Activated CD8-positive, alpha-beta memory T cell treated with anti-CD3 and anti-CD28 coated beads for 24 hours (primary cell): ENCODE measurements at regions not wholly inside any gene's neighbourhood (a gene's known extent, or its start where the extent isn't known, plus 50 kb on each side); places are given as distances from the start of the nearest gene placed in this dataset.

Source experiments
- DNase-seq: peaks from one replicate; pipeline ENCODE4 v3.0.0-alpha.2; 2020

DNA sequence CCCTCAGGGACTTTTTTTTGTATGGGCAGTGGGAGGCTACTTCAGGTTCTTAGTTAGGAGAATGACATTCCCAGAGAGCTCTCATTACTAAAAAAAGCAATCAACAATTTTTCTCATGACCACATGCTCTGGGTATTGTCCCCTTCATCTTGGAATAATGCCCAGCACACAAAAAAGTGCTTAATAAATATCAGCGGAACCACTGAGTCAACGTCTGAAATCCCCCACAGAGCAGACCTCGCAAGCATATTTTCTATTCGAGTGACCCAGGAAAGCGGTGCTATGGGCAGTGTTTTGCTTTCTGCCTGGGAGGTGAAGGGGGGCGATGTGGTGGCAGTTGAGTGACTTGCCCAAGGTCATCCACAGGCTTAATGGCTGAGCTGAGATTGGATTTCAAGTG, 493.4 kb upstream of the ZMIZ1 start:
- DNase-seq, result no peak

DNA sequence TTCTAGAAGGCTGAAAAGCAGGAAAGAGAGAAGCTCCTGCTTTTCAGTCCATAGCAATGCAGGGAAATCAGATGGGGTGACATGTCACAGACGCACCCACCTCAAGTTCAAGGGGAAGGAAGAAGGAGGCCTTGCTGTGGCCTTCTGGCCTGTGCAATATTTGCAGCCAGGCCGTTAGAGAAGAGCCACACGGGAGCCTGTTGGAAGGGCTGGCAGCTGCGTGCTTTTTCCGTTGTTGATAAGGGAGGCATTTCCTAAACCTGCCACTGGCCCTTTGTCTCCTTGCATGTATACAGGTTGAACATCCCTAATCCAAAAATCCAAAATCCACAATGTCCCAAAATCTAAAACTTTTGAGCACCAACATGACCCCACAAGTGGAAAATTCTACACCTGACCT, 492.5 kb upstream of the ZMIZ1 start:
- no peak for DNase-seq

DNA sequence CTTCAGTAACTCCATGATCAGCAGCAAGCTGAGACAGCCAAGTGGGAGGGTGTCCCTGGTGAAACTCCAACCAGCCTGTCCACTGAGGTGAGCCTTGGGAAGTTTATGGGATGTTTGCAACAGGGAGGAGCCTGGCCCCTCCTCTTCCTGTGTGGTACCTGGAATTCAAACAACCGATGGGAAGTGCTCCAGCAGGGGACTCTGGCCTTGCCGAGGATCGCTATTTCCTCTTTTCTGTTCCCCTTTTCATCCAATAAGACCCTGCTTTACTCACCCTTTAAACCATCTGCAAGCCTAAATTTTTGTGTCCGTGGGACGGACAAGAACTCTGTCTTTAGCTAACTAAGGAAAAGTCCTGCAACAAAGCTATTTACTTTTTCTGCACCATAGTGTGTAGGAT, 491.1 kb upstream of the ZMIZ1 start:
- no peak for DNase-seq

DNA sequence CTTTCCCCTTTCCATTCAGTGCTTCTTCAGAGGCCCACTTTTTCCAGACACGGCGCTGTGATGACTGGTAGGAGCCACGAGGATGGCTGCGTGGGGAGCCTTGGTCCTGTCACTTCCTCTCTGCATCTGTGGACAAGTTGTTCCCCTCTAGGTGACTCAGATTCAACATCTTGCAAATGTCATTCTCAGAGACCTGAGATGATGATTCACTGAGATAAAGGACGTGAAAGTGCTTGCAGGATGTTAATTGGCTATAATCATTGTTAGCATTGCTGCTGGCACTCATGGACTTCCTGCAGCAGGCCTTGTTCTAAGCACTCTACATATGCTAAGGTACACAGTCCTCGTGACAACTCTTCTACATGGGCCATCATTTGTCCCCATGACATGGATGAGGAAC, 489.8 kb upstream of the ZMIZ1 start:
- no peak for DNase-seq

DNA sequence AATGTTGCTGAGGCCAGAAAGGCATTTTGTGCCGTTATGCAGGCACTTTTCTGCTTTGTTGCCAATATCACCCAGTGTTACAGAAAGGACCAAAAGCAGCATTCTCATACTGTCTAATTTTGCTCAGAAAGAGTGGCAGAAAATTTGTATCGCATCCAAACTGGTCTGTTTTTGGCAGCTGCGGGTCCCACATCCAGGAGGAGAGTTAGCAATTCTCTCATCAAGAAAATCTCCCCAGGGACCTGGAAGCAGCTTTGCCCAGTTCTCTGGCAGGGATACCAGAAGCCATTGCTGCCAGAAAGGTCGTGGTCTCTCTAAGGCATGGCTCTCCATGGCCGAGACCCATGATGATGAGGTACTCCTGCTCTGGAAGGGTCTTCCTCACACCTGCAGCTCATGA, 489.2 kb upstream of the ZMIZ1 start:
- DNase-seq, result no peak

DNA sequence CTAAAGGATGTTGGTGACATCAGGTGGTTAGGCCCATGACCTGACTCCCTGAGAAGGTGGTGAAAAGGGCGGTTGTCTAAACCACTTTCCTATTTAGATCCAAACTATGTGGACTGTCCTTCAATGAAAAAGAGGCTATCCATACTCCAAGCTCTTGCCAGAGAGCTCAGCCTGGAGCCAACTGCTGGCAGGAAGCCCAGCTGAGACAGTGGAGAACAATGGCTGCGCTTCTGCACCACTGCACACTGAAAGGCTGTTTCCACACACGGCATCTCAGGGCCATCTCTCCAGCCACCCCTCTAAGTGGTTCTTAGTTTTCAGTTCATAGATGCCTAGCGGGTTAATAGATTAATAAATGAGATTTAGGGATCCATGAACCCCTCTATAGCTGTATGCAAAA, 488.8 kb upstream of the ZMIZ1 start:
- DNase-seq, result no peak

DNA sequence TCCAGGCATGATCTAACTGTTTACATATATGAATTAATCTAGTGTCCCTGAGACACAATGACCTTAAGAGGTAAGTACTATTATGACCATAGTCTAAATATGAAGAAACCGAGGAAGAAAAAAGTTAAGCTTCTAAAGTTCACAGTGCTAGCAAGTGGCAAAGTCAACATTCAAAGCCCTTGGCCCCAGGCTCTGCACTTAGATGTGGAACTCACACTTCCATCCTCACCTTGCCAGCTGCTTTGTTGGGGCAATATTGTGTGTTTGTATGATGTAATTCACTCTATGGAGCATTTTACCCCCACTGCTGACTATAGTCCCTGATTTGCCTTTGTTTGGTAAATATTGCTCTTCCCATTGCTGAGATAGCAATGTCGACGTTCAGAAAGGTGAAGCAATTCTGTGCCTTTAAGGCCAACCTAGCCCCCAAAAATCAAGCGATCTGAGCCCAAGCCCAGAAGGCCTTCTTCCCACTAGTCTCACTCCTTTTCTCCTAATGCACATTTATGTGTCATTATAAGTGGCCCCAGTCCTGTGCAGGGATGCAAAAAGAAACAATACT, 487.6 kb upstream of the ZMIZ1 start:
- no peak for DNase-seq

DNA sequence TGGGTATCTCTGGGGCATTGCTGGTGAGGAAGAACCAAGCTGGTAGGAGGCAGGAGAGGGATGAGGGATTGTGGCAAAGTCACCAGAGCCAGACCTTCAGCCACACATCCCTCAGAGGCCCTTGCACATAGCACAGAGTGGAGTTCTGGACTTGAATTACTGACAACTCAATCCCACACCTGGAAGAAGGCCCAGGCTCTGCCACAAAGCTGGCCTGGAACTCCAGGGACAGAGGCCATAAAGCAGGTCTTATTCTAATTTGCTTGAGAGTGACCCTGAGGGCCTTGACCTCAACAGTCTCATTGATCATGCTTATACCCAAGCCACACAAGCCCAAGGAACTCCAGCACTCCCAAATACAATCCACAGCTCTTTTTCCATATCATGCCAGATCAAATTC, 486.2 kb upstream of the ZMIZ1 start:
- DNase-seq, result no peak

DNA sequence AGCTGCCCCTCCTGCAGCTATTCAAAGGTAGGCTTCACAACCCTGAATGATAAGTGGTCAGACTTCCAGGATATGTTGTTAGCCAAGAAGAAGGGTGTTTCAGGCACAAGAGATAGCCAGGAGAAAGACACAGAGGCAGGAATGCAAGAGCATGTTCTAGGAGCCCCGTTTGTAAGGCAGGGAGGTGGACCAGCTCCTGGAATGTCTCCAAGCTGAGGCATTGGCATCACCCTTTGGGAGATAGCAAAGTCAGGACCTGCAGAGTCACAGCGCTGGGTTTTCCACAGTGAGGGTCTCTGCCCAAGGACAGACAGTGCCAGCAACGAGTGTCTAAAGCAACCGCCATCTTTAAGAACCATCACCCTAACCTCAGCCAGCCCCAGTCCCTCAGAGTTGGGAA, 484.5 kb upstream of the ZMIZ1 start:
- peak; percentile 35 for DNase-seq

DNA sequence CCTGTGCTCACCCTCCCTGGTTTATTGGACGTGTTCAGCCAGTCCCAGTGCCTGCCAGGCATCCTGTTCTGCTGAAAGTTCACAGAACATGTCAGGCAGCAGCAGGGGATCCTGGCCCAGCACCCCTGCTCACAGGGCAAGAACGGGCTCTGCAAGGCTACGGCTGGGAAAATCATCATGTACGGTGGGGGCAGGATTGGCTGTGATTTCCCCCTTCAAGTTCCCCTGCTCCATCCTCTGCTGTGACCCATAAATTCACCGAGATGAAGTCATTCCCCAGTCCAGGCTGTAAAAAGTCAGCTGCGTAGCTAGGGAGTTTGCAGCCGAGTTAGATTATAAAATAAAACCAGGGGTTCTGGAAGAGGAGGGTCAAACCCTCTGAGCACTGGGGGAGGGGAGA, 484.1 kb upstream of the ZMIZ1 start:
- DNase-seq, result no peak

DNA sequence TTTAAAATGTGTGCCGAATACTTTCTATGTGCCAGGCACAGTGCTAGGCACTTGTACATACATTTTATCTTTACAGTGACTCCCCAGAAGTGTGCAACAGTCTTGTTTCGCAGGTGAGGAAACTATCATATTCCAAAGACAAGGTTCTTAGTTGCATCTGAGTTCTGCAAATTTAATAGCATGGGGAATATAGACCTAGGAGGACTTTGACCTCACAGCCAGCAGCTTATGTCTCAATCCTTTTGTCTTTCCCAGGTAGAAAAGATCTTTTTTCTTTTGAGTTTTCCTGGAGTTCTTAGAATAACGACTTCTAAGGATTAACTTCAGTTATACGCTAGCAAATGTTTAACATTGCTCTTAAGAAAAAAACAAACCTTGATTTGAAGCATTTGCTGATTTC, 482.8 kb upstream of the ZMIZ1 start:
- DNase-seq, result no peak

DNA sequence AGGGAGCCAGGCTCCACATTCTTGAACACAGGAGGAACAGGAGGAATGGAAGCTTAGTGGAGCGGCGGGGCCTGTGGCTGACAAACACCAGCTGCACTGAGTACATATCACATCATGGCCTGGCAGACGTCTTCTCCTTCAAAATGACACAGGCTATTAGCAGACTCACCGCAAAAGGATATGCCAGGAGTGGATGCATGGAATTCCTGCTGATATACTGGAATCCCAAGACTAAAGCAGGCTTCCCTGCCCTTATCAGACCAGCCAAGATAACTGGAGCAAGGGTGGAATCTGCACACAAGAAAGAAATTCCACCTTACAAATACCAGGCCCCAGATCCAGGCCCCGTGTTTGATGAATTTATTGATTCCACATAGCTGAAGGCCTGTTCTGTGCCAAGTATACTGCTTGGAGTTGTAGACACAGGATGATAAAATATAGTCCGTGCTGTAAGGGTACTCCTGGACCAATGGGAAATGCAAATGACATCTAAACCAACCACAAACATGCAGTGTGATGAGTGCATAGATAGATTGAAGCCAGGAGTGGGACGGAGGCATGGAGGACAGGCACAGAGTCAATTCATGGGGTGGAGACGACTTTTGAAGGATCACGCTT, 480.5 kb upstream of the ZMIZ1 start:
- DNase-seq, result peak; percentile 21

DNA sequence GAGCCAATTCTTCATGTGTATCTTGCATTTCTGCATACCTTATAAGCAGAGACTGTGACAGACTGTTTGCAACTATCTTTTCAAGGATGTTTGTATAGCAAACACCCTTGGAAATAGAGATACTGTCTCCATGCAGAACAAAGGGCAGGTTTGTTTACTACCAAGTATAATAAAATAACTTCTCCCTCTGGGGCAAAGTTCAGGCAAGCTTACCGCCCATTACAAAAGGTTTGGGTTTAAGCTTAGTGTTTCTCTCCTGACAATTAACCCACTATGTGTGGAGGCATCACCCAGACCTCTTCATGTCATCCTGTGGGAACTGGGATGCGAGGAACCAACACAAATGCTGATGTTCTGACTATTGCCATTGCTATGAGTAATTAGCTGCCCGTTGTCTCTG, 479.1 kb upstream of the ZMIZ1 start:
- DNase-seq, result no peak

DNA sequence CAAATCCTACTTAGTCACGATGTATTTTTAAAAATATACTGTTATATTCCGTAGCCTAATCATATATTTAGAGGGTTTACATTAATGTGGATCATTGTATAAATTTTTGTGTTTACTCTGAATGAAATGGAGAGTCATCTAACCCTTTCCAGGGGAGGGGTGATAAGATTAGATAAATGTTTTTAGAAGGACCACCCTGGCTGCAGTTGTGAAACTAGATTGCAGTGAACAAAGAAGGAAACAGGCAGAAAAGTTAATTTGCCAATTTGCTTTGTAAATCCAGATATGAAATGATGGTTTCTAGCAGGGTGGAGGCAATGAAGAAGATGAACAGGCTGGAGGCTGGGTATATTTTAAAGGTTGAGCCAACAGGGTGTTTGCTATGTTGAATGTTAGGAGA, 477.7 kb upstream of the ZMIZ1 start:
- no peak for DNase-seq

DNA sequence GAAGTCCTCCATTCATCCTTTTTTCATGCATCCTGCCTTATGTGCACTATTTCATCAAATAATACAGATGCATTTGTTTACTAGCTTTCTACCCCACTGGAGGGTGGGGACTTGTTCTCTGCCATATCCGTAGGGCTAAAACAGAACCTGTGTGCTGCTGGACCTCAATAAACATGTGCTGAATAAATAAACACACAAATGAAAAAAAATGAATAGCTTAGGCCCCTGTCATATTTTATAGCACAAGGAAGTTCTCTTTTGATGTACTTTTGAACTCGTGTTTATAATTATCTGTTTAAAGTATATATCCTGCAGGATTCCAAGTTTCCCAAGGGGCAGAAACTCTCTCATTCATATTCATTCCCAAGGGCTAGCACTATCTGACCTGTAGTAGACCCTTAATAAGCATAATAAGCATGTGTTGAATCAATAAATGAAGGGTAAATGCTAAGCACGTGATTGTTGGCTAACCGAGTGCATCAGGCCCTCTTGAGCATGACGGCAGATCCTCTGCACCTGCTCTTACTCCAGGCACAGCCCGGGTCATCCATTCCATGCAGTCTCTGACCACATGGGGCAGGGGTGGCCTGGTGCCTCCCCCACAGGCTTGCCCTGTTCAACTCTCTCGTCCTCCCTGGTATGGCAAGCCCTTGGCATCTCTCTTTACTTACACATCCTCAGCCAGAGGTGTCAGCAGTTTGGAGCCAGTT, 474.1 kb upstream of the ZMIZ1 start:
- DNase-seq, result peak; percentile 30

DNA sequence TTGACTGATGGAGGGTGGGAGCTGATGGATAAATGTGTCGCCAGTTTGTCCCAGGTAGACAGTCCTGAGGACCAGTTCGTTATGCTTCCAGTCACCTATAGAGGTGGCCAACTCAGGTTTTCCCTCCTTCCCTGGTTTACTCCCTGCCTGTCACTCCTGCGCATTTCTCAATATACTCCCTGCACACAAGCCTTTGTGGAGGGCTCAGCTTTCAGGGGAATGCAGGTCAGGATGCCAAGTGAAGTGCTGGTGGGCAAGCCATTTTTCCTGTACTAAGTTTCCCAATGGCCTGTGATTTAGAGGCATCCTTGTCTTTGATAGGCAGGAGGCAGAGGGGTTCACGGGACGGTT, 473.5 kb upstream of the ZMIZ1 start:
- DNase-seq, result peak; percentile 35

DNA sequence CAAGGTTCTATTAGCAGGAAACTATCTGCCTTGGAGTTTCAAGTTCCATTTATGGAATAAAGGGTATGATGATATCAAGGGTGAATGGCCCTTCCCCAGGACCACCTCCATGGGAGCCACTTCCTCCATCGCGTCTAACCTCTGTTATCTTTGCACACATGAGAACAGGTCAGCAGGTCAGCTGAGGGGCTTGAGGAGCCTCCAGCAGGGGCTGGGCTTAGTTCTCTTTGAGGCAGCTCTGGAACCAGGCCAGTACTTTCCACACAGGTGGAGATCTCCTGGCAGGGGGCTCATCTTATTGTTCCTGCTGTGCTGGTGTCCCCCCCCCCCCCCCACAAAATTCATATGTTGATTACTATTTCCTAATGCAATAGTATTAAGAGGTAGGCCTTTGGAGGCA, 472.2 kb upstream of the ZMIZ1 start:
- peak; percentile 11 for DNase-seq

DNA sequence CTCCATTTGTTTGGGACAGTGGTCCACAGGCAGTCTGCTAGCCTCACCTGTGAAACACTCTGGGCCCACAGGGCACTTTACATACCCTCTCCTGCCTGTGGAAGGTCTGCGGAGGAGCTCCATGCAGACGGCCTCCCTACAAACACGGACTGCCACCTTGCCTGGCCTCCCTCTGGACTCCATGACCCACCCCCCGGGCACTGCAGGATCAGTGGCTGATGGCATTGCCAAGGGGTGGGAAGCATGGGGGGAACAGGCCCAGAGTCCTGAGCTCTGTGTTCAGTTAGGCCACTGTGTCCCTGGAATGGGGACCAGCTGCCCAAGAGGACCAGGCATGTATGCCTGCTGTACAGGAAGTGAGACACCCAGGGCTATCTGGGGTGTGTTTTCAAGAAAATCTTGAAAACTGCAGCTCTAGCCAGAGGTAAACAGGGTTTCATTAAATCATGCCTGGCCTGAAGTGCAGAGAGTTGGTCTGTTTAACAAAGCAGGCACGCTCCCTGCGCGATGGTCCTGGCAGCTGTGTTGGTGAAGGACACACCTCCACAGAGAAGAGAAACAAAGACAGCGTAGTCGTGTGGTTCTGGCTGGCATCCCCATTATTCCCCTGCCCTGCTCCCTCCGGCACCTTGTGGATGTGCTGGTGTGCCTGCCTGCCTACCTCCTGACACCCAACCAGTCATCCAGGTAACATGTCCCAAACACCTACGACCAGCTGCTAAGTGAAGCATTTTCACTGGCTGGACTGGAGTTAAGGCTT, 470.8 kb upstream of the ZMIZ1 start:
- DNase-seq, result peak; percentile 40

DNA sequence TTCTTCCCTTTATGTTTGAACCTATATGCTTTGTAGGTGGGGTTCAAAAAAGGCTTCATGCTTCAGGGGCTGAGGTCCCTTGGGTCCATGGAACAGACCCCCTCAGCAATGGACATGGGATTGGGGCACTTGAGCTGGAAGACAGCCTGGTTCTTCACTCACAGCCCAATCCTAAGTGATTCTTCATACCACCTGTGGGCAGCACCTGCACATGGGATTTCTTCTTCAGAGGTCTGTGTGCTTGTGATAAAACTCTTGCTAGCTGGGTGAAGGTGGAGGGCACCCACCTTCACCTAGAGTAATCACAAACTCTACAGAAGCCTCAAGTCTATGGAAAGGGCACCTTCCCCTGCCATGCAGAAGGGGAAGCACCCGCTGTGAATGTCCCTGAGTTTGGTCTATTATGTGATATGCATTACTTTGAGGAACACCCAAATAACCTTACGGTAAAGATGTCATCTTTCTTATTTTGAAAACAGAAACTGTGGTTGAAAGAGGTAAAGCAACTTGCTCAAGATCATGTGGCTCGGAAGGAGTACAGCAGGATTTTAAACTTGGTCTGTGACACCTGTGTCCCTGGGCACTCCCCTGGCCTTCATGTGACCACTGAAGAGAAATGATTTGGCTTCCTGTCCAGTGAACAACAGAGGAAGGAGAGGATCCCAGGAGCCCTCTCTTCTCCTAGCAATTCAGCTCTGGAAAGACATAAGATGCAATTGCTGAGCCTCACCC, 469.5 kb upstream of the ZMIZ1 start:
- DNase-seq, result no peak

DNA sequence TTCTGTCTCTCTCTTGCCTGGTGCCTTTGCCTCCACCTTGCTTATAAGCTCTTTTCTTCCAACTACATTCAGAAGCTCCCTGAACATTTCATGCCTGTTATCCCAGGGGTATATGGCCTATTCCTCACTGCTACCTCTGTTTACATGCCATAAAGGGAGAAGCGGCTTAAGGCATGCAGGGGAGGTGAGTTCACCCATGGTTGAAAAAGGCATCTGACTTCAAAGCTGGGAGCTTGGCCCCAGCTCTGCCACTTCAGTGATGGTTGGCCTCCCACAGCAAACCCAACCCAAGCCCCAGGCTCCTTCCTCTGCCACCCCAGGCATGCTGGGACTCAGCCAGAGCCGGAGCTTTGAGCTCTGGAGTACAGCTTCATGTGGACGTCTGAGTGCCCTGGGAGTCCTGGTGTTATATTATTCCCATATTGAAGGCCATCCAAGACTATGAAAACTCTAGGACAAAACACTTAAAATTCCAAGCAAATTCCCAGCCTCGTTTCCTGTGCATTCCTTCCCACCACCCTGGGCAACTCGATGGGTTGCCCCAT, 468.6 kb upstream of the ZMIZ1 start:
- DNase-seq, result no peak

DNA sequence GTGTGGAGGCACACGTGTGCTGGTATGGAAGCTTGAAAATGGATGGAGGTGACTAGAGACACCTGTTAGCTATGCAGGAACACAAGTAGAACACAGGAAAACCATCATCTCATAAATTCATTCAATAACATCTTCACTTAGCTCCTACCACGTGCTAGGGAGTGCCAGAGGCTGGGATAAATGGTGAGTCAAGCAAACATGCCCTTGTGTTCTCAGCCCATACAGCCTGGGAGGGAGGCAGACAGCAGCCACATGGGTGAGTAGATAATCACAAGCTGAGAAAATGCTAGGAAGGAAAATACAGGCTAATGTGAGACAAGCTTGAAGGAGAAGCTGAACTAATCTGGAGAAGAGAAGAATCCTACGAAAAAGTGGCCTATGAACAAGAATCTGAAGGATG, 468.0 kb upstream of the ZMIZ1 start:
- no peak for DNase-seq

DNA sequence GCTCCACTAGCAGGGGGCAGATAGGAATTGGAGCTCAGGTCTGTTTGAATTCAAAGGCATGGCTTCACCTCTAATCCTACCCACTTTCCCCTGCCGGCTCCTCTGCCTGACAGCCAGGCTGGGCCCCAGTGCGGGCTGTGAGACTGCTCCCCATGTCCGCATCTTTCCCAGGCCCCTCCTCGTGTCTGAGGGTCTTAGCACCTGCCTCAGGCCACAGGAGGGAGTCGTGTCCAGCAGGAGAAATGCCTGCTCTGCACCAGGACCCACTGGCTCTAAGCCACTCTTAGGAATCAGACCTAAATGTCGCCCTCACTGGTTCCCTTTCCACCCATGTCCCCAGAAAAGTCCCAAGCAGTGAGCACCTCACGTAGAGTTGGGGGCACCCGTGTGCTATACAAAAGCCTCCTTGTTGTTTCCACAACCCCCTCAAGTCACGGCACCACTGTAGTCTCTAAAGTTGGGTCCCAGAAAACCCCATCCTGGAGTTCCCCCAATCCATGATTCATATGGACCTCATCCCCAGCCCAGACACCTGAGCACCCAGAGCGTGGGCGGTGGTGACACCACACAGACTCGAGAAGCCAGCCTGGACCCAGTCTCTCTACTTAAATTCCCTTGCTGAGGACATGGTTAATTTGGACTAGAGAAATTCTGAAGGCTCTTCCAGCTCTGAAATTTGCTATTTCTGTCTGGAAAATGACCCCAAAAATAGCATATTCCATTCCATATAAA, 466.4 kb upstream of the ZMIZ1 start:
- no peak for DNase-seq
